Spleen (tissue), 11 donors: ENCODE measurements at regions not wholly inside any gene's neighbourhood (a gene's known extent, or its start where the extent isn't known, plus 50 kb on each side); places are given as distances from the start of the nearest gene placed in this dataset.

Source experiments
- DNase-seq: peaks from one replicate; pipeline ENCODE4 v3.0.0-alpha.2; 2020
- H3K27ac ChIP-seq, 8 donors: fragments of 200-600 bp; sonication (generic) in 7 of 8; 1 replicate in 4 of 8; 2 replicates in 4 of 8; pipeline versions ENCODE4 v1.5.0 to v1.8.0; 2016 to 2021; ENCODE audit warnings: inconsistent platforms in 4 of 8, mild to moderate bottlenecking in 4 of 8, moderate library complexity in 1 of 8
- H3K27me3 ChIP-seq, 7 donors: fragments of 200-600 bp; sonication (generic) in 6 of 7; replicated peaks in 1 of 7; 1 replicate in 4 of 7; 2 replicates in 3 of 7; pipeline versions ENCODE4 v1.5.0 to v1.8.0; 2016 to 2021; ENCODE audit warnings: inconsistent platforms in 3 of 7, mild to moderate bottlenecking in 1 of 7
- H3K36me3 ChIP-seq, 6 donors: fragments of 200-600 bp; sonication (generic) in 5 of 6; 1 replicate in 4 of 6; 2 replicates in 2 of 6; pipeline versions ENCODE4 v1.5.0 to v1.8.0; 2016 to 2021; ENCODE audit warnings: inconsistent platforms in 2 of 6
- H3K4me1 ChIP-seq, 6 donors: fragments of 200-600 bp; sonication (generic) in 5 of 6; 1 replicate in 3 of 6; 2 replicates in 3 of 6; pipeline versions ENCODE4 v1.5.0 to v1.8.0; 2016 to 2021; ENCODE audit warnings: inconsistent platforms in 3 of 6
- H3K4me3 ChIP-seq, 8 donors: fragments of 200-600 bp; sonication (generic) in 7 of 8; 1 replicate in 4 of 8; 2 replicates in 4 of 8; pipeline versions ENCODE4 v1.5.0 to v1.8.0; 2016 to 2021; ENCODE audit warnings: inconsistent platforms in 4 of 8, mild to moderate bottlenecking in 4 of 8, moderate library complexity in 2 of 8
- H3K9me3 ChIP-seq, 8 donors: fragments of 200-600 bp; sonication (generic) in 7 of 8; 1 replicate in 4 of 8; 2 replicates in 4 of 8; pipeline versions ENCODE4 v1.5.0 to v1.8.0; 2016 to 2021; ENCODE audit warnings: inconsistent platforms in 4 of 8
- POLR2A ChIP-seq, 3 donors: fragments of 450-650 bp; IDR thresholded peaks; one replicate each; pipeline ENCODE4 v1.5.1; 2017; ENCODE audit warnings: antibody characterized with exemption in 3 of 3, mild to moderate bottlenecking in 1 of 3
- POLR2AphosphoS5 ChIP-seq, 3 donors: sonication (generic); formaldehyde crosslinking; IDR thresholded peaks; one replicate each; pipeline ENCODE4 v1.5.1; 2017; ENCODE audit warnings: antibody characterized with exemption in 3 of 3
- WGBS, 5 donors: extraction: QIAGEN DNeasy Blood & Tissue Kit in 3 of 5; methylation state at CpG; one replicate each; pipeline versions ENCODE4 v1.1.5 to v1.1.7; 2013 to 2018; 5-methylcytosine and 5-hydroxymethylcytosine counted together
- intact Hi-C: fragments of 100-400 bp; cut with DNase I; formaldehyde crosslinking; loops from one replicate; pipeline ENCODE4 v1.15.0; 2023; ENCODE audit warnings: low total_unique reads
- TF ChIP-seq, protein P1 (sequence below), 11 experiments: fragments of 200-600 bp in 7 of 11; fragments of 450-650 bp in 4 of 11; sonication (generic) in 4 of 11; IDR thresholded peaks in 8 of 11; conservative IDR thresholded peaks in 3 of 11; 1 replicate in 7 of 11; 2 replicates in 4 of 11; pipeline versions ENCODE4 v1.4.0 to v1.8.0; 2016 to 2021; ENCODE audit warnings: antibody characterized with exemption in 11 of 11, inconsistent platforms in 4 of 11, mild to moderate bottlenecking in 1 of 11
- donor health status: healthy with polysubstance abuse.
- donor health status: DM: no; HTN: no; CAD: no; lungs with moderate emphysema.
- donor health status: DM: no; HTN: no; CAD: no.
- donor health status: Bipolar disorder and iron deficiency.
- donor health status: healthy.
- donor health status: DM: no; HTN: no; CAD: no.
- donor health status: DM: yes; HTN: yes; CAD: no.

DNA sequence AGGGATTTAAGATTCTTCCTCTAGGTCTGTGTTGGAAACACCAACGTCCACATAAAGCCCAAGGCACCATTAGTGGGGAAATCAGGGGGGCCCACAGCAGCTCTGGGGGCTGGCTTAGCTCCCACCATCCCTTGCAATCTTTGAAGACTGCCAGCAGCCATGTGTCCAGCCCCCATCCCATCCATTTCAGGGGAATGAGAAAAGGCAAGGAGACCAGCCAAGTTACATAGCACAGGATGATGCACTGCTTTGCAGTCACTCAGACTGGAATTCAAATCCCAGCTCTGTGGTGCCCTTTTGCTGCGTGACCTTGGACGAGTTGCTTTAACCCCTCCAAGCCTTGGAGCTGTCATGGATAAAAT, 108.9 kb upstream of the ZMIZ1 start:
- no peak overlapping the region for H3K4me3 ChIP-seq
- no peak for DNase-seq
- H3K27me3 ChIP-seq, result peaks cover 0 to 10% (median 0%) of the 10 kb centered on the region in 7 donors
- intact Hi-C loops, result no loop called here
- WGBS, 5 donors, result 44 to 61% (median 52%) methylated on average over 3 of the region's 3 CpGs
- TF ChIP-seq, protein P1, sequence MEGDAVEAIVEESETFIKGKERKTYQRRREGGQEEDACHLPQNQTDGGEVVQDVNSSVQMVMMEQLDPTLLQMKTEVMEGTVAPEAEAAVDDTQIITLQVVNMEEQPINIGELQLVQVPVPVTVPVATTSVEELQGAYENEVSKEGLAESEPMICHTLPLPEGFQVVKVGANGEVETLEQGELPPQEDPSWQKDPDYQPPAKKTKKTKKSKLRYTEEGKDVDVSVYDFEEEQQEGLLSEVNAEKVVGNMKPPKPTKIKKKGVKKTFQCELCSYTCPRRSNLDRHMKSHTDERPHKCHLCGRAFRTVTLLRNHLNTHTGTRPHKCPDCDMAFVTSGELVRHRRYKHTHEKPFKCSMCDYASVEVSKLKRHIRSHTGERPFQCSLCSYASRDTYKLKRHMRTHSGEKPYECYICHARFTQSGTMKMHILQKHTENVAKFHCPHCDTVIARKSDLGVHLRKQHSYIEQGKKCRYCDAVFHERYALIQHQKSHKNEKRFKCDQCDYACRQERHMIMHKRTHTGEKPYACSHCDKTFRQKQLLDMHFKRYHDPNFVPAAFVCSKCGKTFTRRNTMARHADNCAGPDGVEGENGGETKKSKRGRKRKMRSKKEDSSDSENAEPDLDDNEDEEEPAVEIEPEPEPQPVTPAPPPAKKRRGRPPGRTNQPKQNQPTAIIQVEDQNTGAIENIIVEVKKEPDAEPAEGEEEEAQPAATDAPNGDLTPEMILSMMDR (IDR thresholded peaks at IDR 0.05 in 8 of 11, conservative IDR thresholded peaks at IDR 0.05 in 3 of 11), result no peak
- TF ChIP-seq POLR2A (IDR thresholded peaks at IDR 0.05), result no peak
- no peak for TF ChIP-seq POLR2AphosphoS5 (IDR thresholded peaks at IDR 0.05)
- H3K4me1 ChIP-seq, result peaks cover 11 to 54% (median 32%) of the 10 kb centered on the region in 6 donors
- no peaks in the 10 kb centered on the region for H3K36me3 ChIP-seq
- peak overlapping the region in 4 of 8 donors; percentile 18 to 61 (median 29) for H3K27ac ChIP-seq
- H3K9me3 ChIP-seq, result no peaks in the 10 kb centered on the region

DNA sequence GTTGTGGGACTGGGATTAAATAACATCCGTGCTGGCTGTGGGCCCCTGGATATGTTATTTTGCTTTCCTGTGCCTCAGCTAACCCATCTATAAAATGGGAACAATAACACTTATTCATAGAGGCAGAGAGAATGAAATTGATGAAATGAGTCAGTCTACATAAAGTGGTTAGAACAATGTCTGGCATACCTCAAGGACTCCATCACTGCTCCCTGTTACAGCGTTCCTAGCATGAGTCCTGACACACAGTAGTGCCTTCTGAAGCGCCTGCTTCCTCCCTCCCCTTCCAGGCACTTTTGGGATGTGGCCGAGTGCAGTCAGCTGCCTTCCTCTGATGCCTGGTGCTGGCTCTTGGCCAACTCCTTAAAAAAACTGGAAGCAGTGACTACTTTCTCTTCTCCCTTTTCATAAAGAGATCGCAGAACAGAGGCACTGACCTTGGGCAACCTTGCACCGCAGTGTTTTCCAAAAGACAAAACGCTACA, 108.4 kb upstream of the ZMIZ1 start:
- DNase-seq, result no peak
- no peak overlapping the region for H3K4me3 ChIP-seq
- peaks cover 0 to 15% (median 0%) of the 10 kb centered on the region in 7 donors for H3K27me3 ChIP-seq
- TF ChIP-seq, protein P1 (IDR thresholded peaks at IDR 0.05 in 8 of 11, conservative IDR thresholded peaks at IDR 0.05 in 3 of 11), result no peak
- TF ChIP-seq POLR2AphosphoS5 (IDR thresholded peaks at IDR 0.05), result peak in 2 of 3 donors; percentile 78 to 81
- H3K36me3 ChIP-seq, result no peaks in the 10 kb centered on the region
- no peaks in the 10 kb centered on the region for H3K9me3 ChIP-seq
- intact Hi-C loops, result no loop called here
- WGBS, 5 donors, result 44 to 58% (median 48%) methylated on average over 7 of the region's 7 CpGs
- H3K27ac ChIP-seq, result peak overlapping the region in 6 of 8 donors; percentile 22 to 77 (median 54)
- H3K4me1 ChIP-seq, result peaks cover 11 to 58% (median 35%) of the 10 kb centered on the region in 6 donors

DNA sequence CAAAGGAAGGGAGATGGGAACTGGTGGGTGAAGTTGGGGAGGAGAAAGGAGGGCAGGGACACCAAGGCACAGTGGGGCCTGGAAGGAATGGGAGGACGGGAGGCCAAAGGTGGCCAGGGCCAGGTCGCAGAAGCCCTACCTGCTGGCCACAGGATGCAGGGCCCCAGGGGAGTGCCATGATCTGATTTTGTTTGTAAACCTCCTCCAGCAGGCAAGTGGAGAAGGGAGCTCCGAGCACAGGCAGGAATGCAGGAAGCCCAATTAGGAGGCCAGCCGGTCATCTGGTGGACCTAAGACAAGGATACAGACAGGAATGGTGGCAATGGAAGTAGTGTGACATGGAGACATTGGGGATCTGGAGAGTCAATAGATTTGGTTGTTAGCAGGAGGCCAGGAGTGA, 107.0 kb upstream of the ZMIZ1 start:
- TF ChIP-seq, protein P1 (IDR thresholded peaks at IDR 0.05 in 8 of 11, conservative IDR thresholded peaks at IDR 0.05 in 3 of 11), result no peak
- TF ChIP-seq POLR2A (IDR thresholded peaks at IDR 0.05) (no peak), POLR2AphosphoS5 (IDR thresholded peaks at IDR 0.05) (no peak)
- Histone ChIP-seq H3K36me3 (no peaks in the 10 kb centered on the region), H3K4me1 (peaks cover 11 to 59% (median 35%) of the 10 kb centered on the region in 6 donors), H3K27ac (peak overlapping the region in 3 of 8 donors; percentile 61 to 77 (median 73)), H3K4me3 (no peak overlapping the region), H3K9me3 (no peaks in the 10 kb centered on the region), H3K27me3 (peaks cover 0 to 24% (median 0%) of the 10 kb centered on the region in 7 donors)
- intact Hi-C loops, result no loop called here
- 68 to 82% (median 77%) methylated on average over 4 of the region's 4 CpGs for WGBS, 5 donors
- DNase-seq, result no peak

DNA sequence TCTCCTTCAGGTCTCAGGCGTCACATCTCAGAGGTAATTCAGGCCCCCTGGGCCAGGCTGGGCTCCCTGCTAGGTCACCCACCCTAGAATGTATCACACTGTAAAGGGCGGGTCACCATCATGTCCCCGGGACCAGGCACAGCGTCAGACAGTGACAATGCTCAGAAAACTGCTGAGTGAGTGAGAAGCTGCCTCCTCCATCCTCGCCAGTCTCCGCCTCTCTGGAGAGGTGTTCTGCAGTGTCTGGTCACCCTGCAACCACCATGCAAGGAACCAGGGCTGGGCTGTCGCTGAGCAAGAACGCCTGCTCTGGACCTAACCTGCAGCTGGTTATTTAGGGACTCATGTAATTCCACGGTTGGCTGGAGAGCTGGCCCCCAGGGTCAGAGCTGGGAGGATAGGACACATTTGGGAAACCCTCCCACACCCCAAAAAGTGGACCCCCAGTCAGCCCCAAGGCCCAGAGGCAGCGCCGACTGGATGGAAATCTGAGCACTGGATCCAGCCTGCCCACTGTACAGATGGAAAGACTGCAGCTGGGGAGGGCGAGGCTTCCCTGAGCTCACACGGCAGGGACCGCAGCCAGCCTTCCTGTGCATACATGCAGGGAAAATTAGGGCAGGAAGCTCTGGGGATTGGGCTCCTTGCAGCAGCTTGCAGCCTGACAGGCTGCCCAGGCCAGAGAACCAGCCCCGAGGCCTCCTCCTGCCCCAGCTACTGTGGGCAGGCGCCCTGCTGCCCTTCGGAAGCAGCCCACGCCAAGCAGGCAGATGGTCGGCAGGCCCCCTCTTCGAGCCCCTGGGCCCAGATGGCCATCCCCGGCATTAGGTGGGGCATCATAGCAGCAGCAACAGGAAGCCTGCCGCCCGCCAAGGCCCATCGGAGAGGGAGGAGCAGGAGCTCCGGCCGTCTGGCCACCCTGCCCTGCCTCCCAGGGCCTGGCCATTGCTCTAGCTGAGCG, 105.4 kb upstream of the ZMIZ1 start:
- Histone ChIP-seq H3K27me3 (peaks cover 0 to 26% (median 0%) of the 10 kb centered on the region in 7 donors), H3K36me3 (no peaks in the 10 kb centered on the region), H3K9me3 (no peaks in the 10 kb centered on the region), H3K4me1 (peaks cover 11 to 59% (median 35%) of the 10 kb centered on the region in 6 donors), H3K27ac (peak overlapping the region; percentile 19 to 77 (median 60)), H3K4me3 (no peak overlapping the region)
- peak; percentile 89 for DNase-seq
- WGBS, 5 donors, result 67 to 85% (median 77%) methylated on average over 9 to 27 of the region's 27 CpGs
- TF ChIP-seq POLR2AphosphoS5 (IDR thresholded peaks at IDR 0.05) (peak; percentile 79 to 87 (median 87)), POLR2A (IDR thresholded peaks at IDR 0.05) (no peak)
- TF ChIP-seq, protein P1 (IDR thresholded peaks at IDR 0.05 in 8 of 11, conservative IDR thresholded peaks at IDR 0.05 in 3 of 11), result no peak
- intact Hi-C loops, result no loop called here
